Lower leg skin (tissue), 3 donors: ENCODE measurements at regions not wholly inside any gene's neighbourhood (a gene's known extent, or its start where the extent isn't known, plus 50 kb on each side); places are given as distances from the start of the nearest gene placed in this dataset.

Experiments used
- POLR2A ChIP-seq, 2 donors: fragments of 450-650 bp; IDR thresholded peaks; one replicate each; pipeline ENCODE4 v1.6.1; 2016 to 2017; ENCODE audit warnings: antibody characterized with exemption in 2 of 2, mild to moderate bottlenecking in 1 of 2, moderate library complexity in 1 of 2
- TF ChIP-seq, protein P1 (sequence below), 3 donors: fragments of 450-650 bp; IDR thresholded peaks; one replicate each; pipeline ENCODE4 v1.5.1; 2016; ENCODE audit warnings: antibody characterized with exemption in 3 of 3, mild to moderate bottlenecking in 3 of 3, moderate library complexity in 2 of 3

DNA sequence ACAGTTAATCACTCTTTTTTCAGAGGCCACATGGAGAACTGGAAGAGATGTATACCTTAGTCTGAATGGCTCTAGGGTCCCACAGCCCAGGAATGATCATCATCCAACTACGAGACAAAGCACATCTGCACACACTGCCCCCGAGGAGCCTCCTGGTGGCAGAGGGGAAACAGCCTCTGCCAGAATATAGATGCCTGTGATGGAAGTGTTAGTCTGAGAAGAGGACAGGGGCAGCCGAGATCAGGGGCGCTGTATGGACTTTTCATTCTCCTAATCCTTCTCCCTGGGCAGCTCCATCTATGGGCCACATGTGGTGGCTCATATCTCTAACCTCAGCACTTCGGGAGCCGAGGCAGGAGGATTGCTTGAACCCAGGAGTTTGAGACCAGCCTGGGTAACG is 82.8 kb upstream of the CAPRIN2 start:
- no peak for TF ChIP-seq POLR2A (IDR thresholded peaks at IDR 0.05)
- TF ChIP-seq, protein P1, sequence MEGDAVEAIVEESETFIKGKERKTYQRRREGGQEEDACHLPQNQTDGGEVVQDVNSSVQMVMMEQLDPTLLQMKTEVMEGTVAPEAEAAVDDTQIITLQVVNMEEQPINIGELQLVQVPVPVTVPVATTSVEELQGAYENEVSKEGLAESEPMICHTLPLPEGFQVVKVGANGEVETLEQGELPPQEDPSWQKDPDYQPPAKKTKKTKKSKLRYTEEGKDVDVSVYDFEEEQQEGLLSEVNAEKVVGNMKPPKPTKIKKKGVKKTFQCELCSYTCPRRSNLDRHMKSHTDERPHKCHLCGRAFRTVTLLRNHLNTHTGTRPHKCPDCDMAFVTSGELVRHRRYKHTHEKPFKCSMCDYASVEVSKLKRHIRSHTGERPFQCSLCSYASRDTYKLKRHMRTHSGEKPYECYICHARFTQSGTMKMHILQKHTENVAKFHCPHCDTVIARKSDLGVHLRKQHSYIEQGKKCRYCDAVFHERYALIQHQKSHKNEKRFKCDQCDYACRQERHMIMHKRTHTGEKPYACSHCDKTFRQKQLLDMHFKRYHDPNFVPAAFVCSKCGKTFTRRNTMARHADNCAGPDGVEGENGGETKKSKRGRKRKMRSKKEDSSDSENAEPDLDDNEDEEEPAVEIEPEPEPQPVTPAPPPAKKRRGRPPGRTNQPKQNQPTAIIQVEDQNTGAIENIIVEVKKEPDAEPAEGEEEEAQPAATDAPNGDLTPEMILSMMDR (IDR thresholded peaks at IDR 0.05): no peak
